Stimulated activated naive CD8-positive, alpha-beta T cell treated with anti-CD3 and anti-CD28 coated beads, Interleukin-15, amount 100 ng/mL, for 72 hours (primary cell): ENCODE measurements at regions not wholly inside any gene's neighbourhood (a gene's known extent, or its start where the extent isn't known, plus 50 kb on each side); places are given as distances from the start of the nearest gene placed in this dataset.

Experiments
- ATAC-seq: fragments of 150-1000 bp; cut with Tn5 transposase; 2 replicates; pipeline ENCODE4 v1.10.0; 2021; ENCODE audit warnings: mild to moderate bottlenecking, moderate library complexity
- DNase-seq, 2 donors: peaks; one replicate each; pipeline ENCODE4 v3.0.0; 2021 to 2022
- H3K27ac Mint-ChIP-seq, 2 donors: one replicate each; pipeline ENCODE4 v1.8.0; 2022; ENCODE audit warnings: mild to moderate bottlenecking in 2 of 2, mixed read lengths in 2 of 2, moderate library complexity in 2 of 2
- H3K27me3 Mint-ChIP-seq: one replicate; pipeline ENCODE4 v1.8.0; 2022; ENCODE audit warnings: mixed read lengths
- H3K4me1 Mint-ChIP-seq: one replicate; pipeline ENCODE4 v1.8.0; 2022; ENCODE audit warnings: mild to moderate bottlenecking, mixed read lengths
- H3K4me3 Mint-ChIP-seq, 2 donors: one replicate each; pipeline ENCODE4 v1.8.0; 2022; ENCODE audit warnings: mild to moderate bottlenecking in 2 of 2, mixed read lengths in 2 of 2, moderate library complexity in 1 of 2
- H3K9me3 Mint-ChIP-seq, 2 donors: one replicate each; pipeline ENCODE4 v1.8.0; 2022; ENCODE audit warnings: mixed read lengths in 2 of 2

GRCh38 chr18:26794230-26795101, 71.0 kb downstream of the AQP4 start:
- no peaks in the 10 kb centered on the region for H3K27me3 Mint-ChIP-seq
- ATAC-seq (no peak), DNase-seq (no peak)
- no peaks in the 10 kb centered on the region for H3K4me1 Mint-ChIP-seq
- no peak overlapping the region for H3K27ac Mint-ChIP-seq
- H3K4me3 Mint-ChIP-seq = no peak overlapping the region
- peaks cover 4 to 31% of the 10 kb centered on the region in 2 donors for H3K9me3 Mint-ChIP-seq

GRCh38 chr18:26792661-26793060, 72.8 kb downstream of the AQP4 start:
- no peak overlapping the region for H3K27ac Mint-ChIP-seq
- ATAC-seq = no peak
- H3K27me3 Mint-ChIP-seq = no peaks in the 10 kb centered on the region
- H3K4me1 Mint-ChIP-seq = no peaks in the 10 kb centered on the region
- H3K9me3 Mint-ChIP-seq = peaks cover 4 to 13% of the 10 kb centered on the region in 2 donors
- H3K4me3 Mint-ChIP-seq = no peak overlapping the region
- DNase-seq = no peak

GRCh38 chr18:26791676-26792075, 73.8 kb downstream of the AQP4 start:
- ATAC-seq = no peak
- Mint-ChIP-seq H3K4me1 (no peaks in the 10 kb centered on the region), H3K27me3 (no peaks in the 10 kb centered on the region), H3K4me3 (no peak overlapping the region), H3K27ac (no peak overlapping the region), H3K9me3 (peaks cover 4 to 13% of the 10 kb centered on the region in 2 donors)
- DNase-seq = no peak

- DNase-seq = no peak
- no peak overlapping the region for H3K27ac Mint-ChIP-seq
- no peak overlapping the region for H3K4me3 Mint-ChIP-seq
- no peaks in the 10 kb centered on the region for H3K27me3 Mint-ChIP-seq
- H3K4me1 Mint-ChIP-seq = no peaks in the 10 kb centered on the region
- ATAC-seq = no peak
- no peaks in the 10 kb centered on the region for H3K9me3 Mint-ChIP-seq
Observed at GRCh38 chr18:26784599-26784998, 80.9 kb downstream of the AQP4 start.

- H3K4me3 Mint-ChIP-seq = no peak overlapping the region
- DNase-seq (no peak), ATAC-seq (no peak)
- H3K27ac Mint-ChIP-seq = no peak overlapping the region
- H3K9me3 Mint-ChIP-seq = no peaks in the 10 kb centered on the region
- no peaks in the 10 kb centered on the region for H3K4me1 Mint-ChIP-seq
- H3K27me3 Mint-ChIP-seq = no peaks in the 10 kb centered on the region
Observed at GRCh38 chr18:26783170-26783569, 82.3 kb downstream of the AQP4 start.

- Mint-ChIP-seq H3K4me1 (no peaks in the 10 kb centered on the region), H3K4me3 (no peak overlapping the region), H3K9me3 (no peaks in the 10 kb centered on the region), H3K27me3 (no peaks in the 10 kb centered on the region), H3K27ac (no peak overlapping the region)
- DNase-seq = no peak
- ATAC-seq = no peak
Observed at GRCh38 chr18:26780520-26781325, 84.8 kb downstream of the AQP4 start.

GRCh38 chr18:26778054-26778393, 87.5 kb downstream of the AQP4 start:
- no peaks in the 10 kb centered on the region for H3K4me1 Mint-ChIP-seq
- no peak overlapping the region for H3K27ac Mint-ChIP-seq
- H3K4me3 Mint-ChIP-seq = no peak overlapping the region
- H3K9me3 Mint-ChIP-seq = no peaks in the 10 kb centered on the region
- ATAC-seq = no peak
- no peak for DNase-seq
- no peaks in the 10 kb centered on the region for H3K27me3 Mint-ChIP-seq

- H3K27ac Mint-ChIP-seq = no peak overlapping the region
- no peaks in the 10 kb centered on the region for H3K27me3 Mint-ChIP-seq
- DNase-seq (no peak), ATAC-seq (no peak)
- H3K4me3 Mint-ChIP-seq = no peak overlapping the region
- no peaks in the 10 kb centered on the region for H3K9me3 Mint-ChIP-seq
- H3K4me1 Mint-ChIP-seq = no peaks in the 10 kb centered on the region
Observed at GRCh38 chr18:26777351-26778053, 88.0 kb downstream of the AQP4 start.

GRCh38 chr18:26772691-26773090, 92.8 kb downstream of the AQP4 start:
- no peak overlapping the region for H3K4me3 Mint-ChIP-seq
- no peak for ATAC-seq
- no peaks in the 10 kb centered on the region for H3K4me1 Mint-ChIP-seq
- no peak overlapping the region for H3K27ac Mint-ChIP-seq
- no peak for DNase-seq
- no peaks in the 10 kb centered on the region for H3K27me3 Mint-ChIP-seq
- peaks cover 0 to 9% of the 10 kb centered on the region in 2 donors for H3K9me3 Mint-ChIP-seq

- DNase-seq (no peak), ATAC-seq (no peak)
- Mint-ChIP-seq H3K9me3 (peaks cover 0 to 9% of the 10 kb centered on the region in 2 donors), H3K4me3 (no peak overlapping the region), H3K4me1 (no peaks in the 10 kb centered on the region), H3K27me3 (no peaks in the 10 kb centered on the region), H3K27ac (peak overlapping the region in 1 of 2 donors; percentile 61)
Observed at GRCh38 chr18:26771524-26771923, 94.0 kb downstream of the AQP4 start.

GRCh38 chr18:26768385-26768784, 97.1 kb downstream of the AQP4 start:
- Mint-ChIP-seq H3K4me3 (no peak overlapping the region), H3K4me1 (no peaks in the 10 kb centered on the region), H3K9me3 (peaks cover 13 to 16% of the 10 kb centered on the region in 2 donors), H3K27ac (no peak overlapping the region), H3K27me3 (no peaks in the 10 kb centered on the region)
- no peak for DNase-seq
- ATAC-seq = no peak

GRCh38 chr18:26765498-26765897, 100.0 kb downstream of the AQP4 start:
- DNase-seq (no peak), ATAC-seq (no peak)
- H3K27ac Mint-ChIP-seq = no peak overlapping the region
- no peaks in the 10 kb centered on the region for H3K27me3 Mint-ChIP-seq
- H3K9me3 Mint-ChIP-seq = peaks cover 13 to 16% of the 10 kb centered on the region in 2 donors
- no peaks in the 10 kb centered on the region for H3K4me1 Mint-ChIP-seq
- H3K4me3 Mint-ChIP-seq = no peak overlapping the region

- Mint-ChIP-seq H3K9me3 (peaks cover 12 to 16% of the 10 kb centered on the region in 2 donors), H3K27ac (no peak overlapping the region), H3K27me3 (no peaks in the 10 kb centered on the region), H3K4me3 (no peak overlapping the region), H3K4me1 (no peaks in the 10 kb centered on the region)
- ATAC-seq (no peak), DNase-seq (no peak)
Observed at GRCh38 chr18:26764586-26764985, 100.9 kb downstream of the AQP4 start.

GRCh38 chr18:26764177-26764576, 101.3 kb downstream of the AQP4 start:
- Mint-ChIP-seq H3K9me3 (peaks cover 8 to 16% of the 10 kb centered on the region in 2 donors), H3K4me1 (no peaks in the 10 kb centered on the region), H3K27ac (no peak overlapping the region), H3K4me3 (no peak overlapping the region), H3K27me3 (no peaks in the 10 kb centered on the region)
- ATAC-seq (no peak), DNase-seq (no peak)

- no peaks in the 10 kb centered on the region for H3K27me3 Mint-ChIP-seq
- no peak overlapping the region for H3K4me3 Mint-ChIP-seq
- DNase-seq (no peak), ATAC-seq (no peak)
- H3K27ac Mint-ChIP-seq = no peak overlapping the region
- peaks cover 8 to 16% of the 10 kb centered on the region in 2 donors for H3K9me3 Mint-ChIP-seq
- no peaks in the 10 kb centered on the region for H3K4me1 Mint-ChIP-seq
Observed at GRCh38 chr18:26763446-26764110, 101.9 kb downstream of the AQP4 start.
